GM12878 (cell line): ENCODE measurements at regions not wholly inside any gene's neighbourhood (a gene's known extent, or its start where the extent isn't known, plus 50 kb on each side); places are given as distances from the start of the nearest gene placed in this dataset.

Experiments
- MAX ChIP-seq: IDR thresholded peaks from 2 replicates; pipeline ENCODE4 v1.6.1; 2012; ENCODE audit warnings: low read depth, low read length, improper control_type of control experiment
- NR2F1 ChIP-seq: fragments of 450-650 bp; conservative IDR thresholded peaks from 2 replicates; pipeline ENCODE4 v1.6.1; 2017; ENCODE audit warnings: mild to moderate bottlenecking
- TF ChIP-seq, protein P1 (sequence below), 3 experiments: IDR thresholded peaks in 2 of 3; conservative IDR thresholded peaks in 1 of 3; 2 replicates each; pipeline ENCODE4 v1.5.1; 2011; ENCODE audit warnings: low read depth in 3 of 3, low read length in 3 of 3, mild to moderate bottlenecking in 3 of 3, control low read depth in 2 of 3, moderate library complexity in 2 of 3, inconsistent platforms in 1 of 3, mixed read lengths in 1 of 3; ENCODE audit not compliant: control insufficient read depth in 2 of 3, insufficient read depth in 1 of 3; ENCODE audit errors: extremely low read depth in 1 of 3

GRCh38 chr9:116007824-116008223, 145.8 kb upstream of the PAPPA start:
- TF ChIP-seq, protein P1, sequence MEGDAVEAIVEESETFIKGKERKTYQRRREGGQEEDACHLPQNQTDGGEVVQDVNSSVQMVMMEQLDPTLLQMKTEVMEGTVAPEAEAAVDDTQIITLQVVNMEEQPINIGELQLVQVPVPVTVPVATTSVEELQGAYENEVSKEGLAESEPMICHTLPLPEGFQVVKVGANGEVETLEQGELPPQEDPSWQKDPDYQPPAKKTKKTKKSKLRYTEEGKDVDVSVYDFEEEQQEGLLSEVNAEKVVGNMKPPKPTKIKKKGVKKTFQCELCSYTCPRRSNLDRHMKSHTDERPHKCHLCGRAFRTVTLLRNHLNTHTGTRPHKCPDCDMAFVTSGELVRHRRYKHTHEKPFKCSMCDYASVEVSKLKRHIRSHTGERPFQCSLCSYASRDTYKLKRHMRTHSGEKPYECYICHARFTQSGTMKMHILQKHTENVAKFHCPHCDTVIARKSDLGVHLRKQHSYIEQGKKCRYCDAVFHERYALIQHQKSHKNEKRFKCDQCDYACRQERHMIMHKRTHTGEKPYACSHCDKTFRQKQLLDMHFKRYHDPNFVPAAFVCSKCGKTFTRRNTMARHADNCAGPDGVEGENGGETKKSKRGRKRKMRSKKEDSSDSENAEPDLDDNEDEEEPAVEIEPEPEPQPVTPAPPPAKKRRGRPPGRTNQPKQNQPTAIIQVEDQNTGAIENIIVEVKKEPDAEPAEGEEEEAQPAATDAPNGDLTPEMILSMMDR (IDR thresholded peaks at IDR 0.05 in 2 of 3, conservative IDR thresholded peaks at IDR 0.05 in 1 of 3; ENCODE audit: control insufficient read depth in 2 of 3, extremely low read depth in 1 of 3, insufficient read depth in 1 of 3, low read depth in 3 of 3, low read length in 3 of 3), result no peak
- no peak for TF ChIP-seq MAX
- no peak for TF ChIP-seq NR2F1
